H1 (cell line): ENCODE measurements at regions not wholly inside any gene's neighbourhood (a gene's known extent, or its start where the extent isn't known, plus 50 kb on each side); places are given as distances from the start of the nearest gene placed in this dataset.

Experiments
- ASH2L ChIP-seq: fragments of 200-600, 300-600 bp; sonication (generic); IDR thresholded peaks from one replicate; pipeline ENCODE4 v1.7.1; 2017; ENCODE audit warnings: low read length
- BRCA1 ChIP-seq: IDR thresholded peaks from 2 replicates; pipeline ENCODE4 v1.6.1; 2012; ENCODE audit warnings: low read depth, low read length, improper control_type of control experiment
- CTCF ChIP-seq, 3 experiments: IDR thresholded peaks; 1 replicate in 2 of 3; 2 replicates in 1 of 3; pipeline versions ENCODE4 v1.5.1 to v1.6.1; 2011; ENCODE audit warnings: low read length in 3 of 3, mild to moderate bottlenecking in 3 of 3, inconsistent platforms in 2 of 3, low read depth in 1 of 3, moderate library complexity in 1 of 3; ENCODE audit not compliant: insufficient read depth in 1 of 3; ENCODE audit errors: control extremely low read depth in 1 of 3
- JUN ChIP-seq: IDR thresholded peaks from 2 replicates; pipeline ENCODE4 v1.6.1; 2011; ENCODE audit warnings: low read depth, mild to moderate bottlenecking, improper control_type of control experiment, low read length
- NRF1 ChIP-seq: IDR thresholded peaks from 2 replicates; pipeline ENCODE4 v1.6.1; 2011; ENCODE audit warnings: mild to moderate bottlenecking, low read depth, low read length, improper control_type of control experiment
- SIRT6 ChIP-seq: IDR thresholded peaks from one replicate; pipeline ENCODE4 v1.7.1; 2012; ENCODE audit warnings: low read length, inconsistent platforms

DNA sequence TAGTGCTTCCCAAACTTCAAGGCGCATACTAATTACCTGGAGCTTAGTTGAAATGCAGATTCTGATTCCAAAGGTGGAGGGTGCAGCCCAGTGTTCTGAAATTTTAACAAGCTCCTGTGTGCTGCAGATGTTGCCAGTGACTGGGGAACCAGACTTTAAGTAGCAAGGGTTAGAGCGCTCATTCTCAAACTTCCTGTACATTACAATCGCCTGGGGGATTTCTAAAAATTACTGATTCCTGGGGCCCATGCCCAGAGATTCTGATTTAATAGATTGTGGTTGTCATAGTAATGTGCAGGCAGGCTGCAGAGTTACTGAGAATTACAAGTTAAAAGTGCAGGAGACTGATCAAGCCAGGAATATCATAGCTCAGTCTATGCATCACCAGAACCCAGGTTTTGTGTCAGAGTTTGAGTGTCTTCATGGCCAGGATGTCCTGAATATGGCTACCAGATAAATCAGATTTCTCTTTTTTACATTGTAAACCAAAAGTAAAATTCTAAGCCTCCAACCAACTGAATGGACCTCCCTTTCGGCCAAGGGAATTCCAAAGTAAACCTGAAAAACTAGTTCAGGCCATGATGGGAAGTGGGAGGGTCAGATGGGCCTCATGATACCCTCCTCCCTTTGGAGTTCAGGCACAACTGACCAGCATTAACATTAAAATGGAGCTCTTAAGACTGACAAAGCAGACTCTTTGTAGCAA is 121.6 kb downstream of the ATXN3L start (continued):
- no peak for TF ChIP-seq JUN
- no peak for TF ChIP-seq CTCF (IDR thresholded peaks at IDR 0.05; ENCODE audit: control extremely low read depth in 1 of 3, insufficient read depth in 1 of 3, low read depth in 1 of 3, low read length in 3 of 3)
- TF ChIP-seq ASH2L = peak; percentile 90
- no peak for TF ChIP-seq NRF1
- TF ChIP-seq BRCA1 = no peak
- no peak for TF ChIP-seq SIRT6
